ENCODE measurements at regions not wholly inside any gene's neighbourhood (a gene's known extent, or its start where the extent isn't known, plus 50 kb on each side); places are given as distances from the start of the nearest gene placed in this dataset.

- Histone ChIP-seq H3K27ac (ENCODE audit: low read depth, low read length) (no peak overlapping the region), H3K4me1 (ENCODE audit: control insufficient read depth, low read length) (no peaks in the 10 kb centered on the region), H3K36me3 (ENCODE audit: control insufficient read depth, low read length) (no peaks in the 10 kb centered on the region), H3K9me3 (ENCODE audit: control insufficient read depth, insufficient read depth, low read length) (no peaks in the 10 kb centered on the region), H4K20me1 (ENCODE audit: control insufficient read depth, insufficient read depth, low read depth, low read length) (no peaks in the 10 kb centered on the region), H3K4me3 (ENCODE audit: low read length) (no peak overlapping the region), H3F3A (ENCODE audit: control insufficient read depth, insufficient read depth) (no peaks in the 10 kb centered on the region), H3K9me2 (replicated peaks; ENCODE audit: control insufficient read depth, low read length) (no peaks in the 10 kb centered on the region), H3K79me2 (ENCODE audit: control insufficient read depth, low read length) (no peaks in the 10 kb centered on the region), H3K27me3 (ENCODE audit: control insufficient read depth, low read length) (no peaks in the 10 kb centered on the region), H3K4me2 (ENCODE audit: low read length) (no peak overlapping the region)
- TF ChIP-seq EZH2phosphoT487 (IDR thresholded peaks at IDR 0.05; ENCODE audit: borderline replicate concordance, low read length) (no peak), CTCF (IDR thresholded peaks at IDR 0.05; ENCODE audit: low read depth, low read length, poor library complexity, severe bottlenecking) (no peak)
Observed at GRCh38 chr5:30838936-30839496, 354.5 kb upstream of the CDH6 start.

GRCh38 chr5:30832519-30832918 is 361.0 kb upstream of the CDH6 start:
- H3K36me3 ChIP-seq (ENCODE audit: control insufficient read depth, low read length) = no peaks in the 10 kb centered on the region
- no peaks in the 10 kb centered on the region for H3K27me3 ChIP-seq (ENCODE audit: control insufficient read depth, low read length)
- H3K79me2 ChIP-seq (ENCODE audit: control insufficient read depth, low read length) = no peaks in the 10 kb centered on the region
- no peaks in the 10 kb centered on the region for H3K4me1 ChIP-seq (ENCODE audit: control insufficient read depth, low read length)
- no peak overlapping the region for H3K27ac ChIP-seq (ENCODE audit: low read depth, low read length)
- H3K4me3 ChIP-seq (ENCODE audit: low read length) = no peak overlapping the region
- H3K4me2 ChIP-seq (ENCODE audit: low read length) = no peak overlapping the region
- no peaks in the 10 kb centered on the region for H3K9me3 ChIP-seq (ENCODE audit: control insufficient read depth, insufficient read depth, low read length)
- no peaks in the 10 kb centered on the region for H3F3A ChIP-seq (ENCODE audit: control insufficient read depth, insufficient read depth)
- no peak for TF ChIP-seq EZH2phosphoT487 (IDR thresholded peaks at IDR 0.05; ENCODE audit: borderline replicate concordance, low read length)
- TF ChIP-seq CTCF (IDR thresholded peaks at IDR 0.05; ENCODE audit: low read depth, low read length, poor library complexity, severe bottlenecking) = no peak
- no peaks in the 10 kb centered on the region for H4K20me1 ChIP-seq (ENCODE audit: control insufficient read depth, insufficient read depth, low read depth, low read length)
- no peaks in the 10 kb centered on the region for H3K9me2 ChIP-seq (replicated peaks; ENCODE audit: control insufficient read depth, low read length)

GRCh38 chr5:30831605-30832004 is 361.9 kb upstream of the CDH6 start:
- Histone ChIP-seq H3K36me3 (ENCODE audit: control insufficient read depth, low read length) (no peaks in the 10 kb centered on the region), H3K4me3 (ENCODE audit: low read length) (no peak overlapping the region), H3K79me2 (ENCODE audit: control insufficient read depth, low read length) (no peaks in the 10 kb centered on the region), H4K20me1 (ENCODE audit: control insufficient read depth, insufficient read depth, low read depth, low read length) (no peaks in the 10 kb centered on the region), H3K4me2 (ENCODE audit: low read length) (no peak overlapping the region), H3K9me3 (ENCODE audit: control insufficient read depth, insufficient read depth, low read length) (no peaks in the 10 kb centered on the region), H3K9me2 (replicated peaks; ENCODE audit: control insufficient read depth, low read length) (no peaks in the 10 kb centered on the region), H3K27me3 (ENCODE audit: control insufficient read depth, low read length) (no peaks in the 10 kb centered on the region), H3K27ac (ENCODE audit: low read depth, low read length) (no peak overlapping the region), H3K4me1 (ENCODE audit: control insufficient read depth, low read length) (no peaks in the 10 kb centered on the region), H3F3A (ENCODE audit: control insufficient read depth, insufficient read depth) (no peaks in the 10 kb centered on the region)
- TF ChIP-seq EZH2phosphoT487 (IDR thresholded peaks at IDR 0.05; ENCODE audit: borderline replicate concordance, low read length) (no peak), CTCF (IDR thresholded peaks at IDR 0.05; ENCODE audit: low read depth, low read length, poor library complexity, severe bottlenecking) (no peak)
